AG04449 (cell line): ENCODE measurements at regions not wholly inside any gene's neighbourhood (a gene's known extent, or its start where the extent isn't known, plus 50 kb on each side); places are given as distances from the start of the nearest gene placed in this dataset.
A peak's percentile ranks its signal among the peaks of the same experiment; 100 is the strongest.

Source experiments
- CTCF ChIA-PET: fragments of 350-600 bp; formaldehyde crosslinking; extraction: SDS; loops from one replicate; lab custom pipeline; 2021; ENCODE audit warnings: antibody characterized with exemption; lab: Yijun Ruan, JAX
- POLR2A ChIA-PET: fragments of 400-600, 350-600 bp; formaldehyde crosslinking; extraction: SDS; loops from one replicate; lab custom pipeline; 2020; ENCODE audit warnings: antibody characterized with exemption, inconsistent platforms; lab: Yijun Ruan, JAX
- DNase-seq: peaks from one replicate; pipeline ENCODE4 v3.0.0-alpha.2; 2010; ENCODE audit warnings: low read depth, low spot score
- H3K4me3 ChIP-seq: 2 replicates; pipeline ENCODE4 v1.5.1; 2011; ENCODE audit warnings: low read depth, mild to moderate bottlenecking, control low read depth, low read length
- CTCF ChIP-seq: IDR thresholded peaks from one replicate; pipeline ENCODE4 v1.5.1; 2011; ENCODE audit warnings: mild to moderate bottlenecking, moderate library complexity, low read length, control low read depth, inconsistent platforms; ENCODE audit not compliant: insufficient read depth; ENCODE audit errors: missing control alignments

GRCh38 chr1:185573162-185573561 is 161.0 kb upstream of the HMCN1 start:
- TF ChIP-seq CTCF = no peak
- no peak for DNase-seq
- CTCF ChIA-PET = interaction anchor here (1.3 to 2.0 kb wide), 3 partner anchors 13 to 335 kb away, joined by 3 to 16 read pairs (median 5); no protein-coding TSS in a partner anchor
- POLR2A ChIA-PET = no interaction called here
- no peak overlapping the region for H3K4me3 ChIP-seq

- no peak overlapping the region for H3K4me3 ChIP-seq
- POLR2A ChIA-PET = no interaction called here
- CTCF ChIA-PET = no interaction called here
- no peak for TF ChIP-seq CTCF
- DNase-seq = no peak
Observed at GRCh38 chr1:185570962-185571361, 163.2 kb upstream of the HMCN1 start.

GRCh38 chr1:185568155-185569123 is 165.8 kb upstream of the HMCN1 start:
- no peak overlapping the region for H3K4me3 ChIP-seq
- TF ChIP-seq CTCF = no peak
- CTCF ChIA-PET = interaction anchor here (0.9 to 2.2 kb wide), 4 partner anchors 8 to 101 kb away, joined by 3 to 13 read pairs (median 8); no protein-coding TSS in a partner anchor
- POLR2A ChIA-PET = no interaction called here
- no peak for DNase-seq

GRCh38 chr1:185567440-185567839 is 166.8 kb upstream of the HMCN1 start:
- ChIA-PET CTCF (interaction anchor here (1.2 to 2.8 kb wide), 3 partner anchors 13 to 113 kb away, joined by 3 to 13 read pairs (median 8); no protein-coding TSS in a partner anchor), POLR2A (no interaction called here)
- no peak overlapping the region for H3K4me3 ChIP-seq
- DNase-seq = no peak
- TF ChIP-seq CTCF = no peak

GRCh38 chr1:185566995-185567394 is 167.2 kb upstream of the HMCN1 start:
- ChIA-PET POLR2A (no interaction called here), CTCF (interaction anchor here (1.2 to 2.8 kb wide), 3 partner anchors 14 to 113 kb away, joined by 3 to 13 read pairs (median 8); no protein-coding TSS in a partner anchor)
- DNase-seq = no peak
- no peak for TF ChIP-seq CTCF
- H3K4me3 ChIP-seq = no peak overlapping the region

GRCh38 chr1:185565302-185565701 is 168.9 kb upstream of the HMCN1 start:
- ChIA-PET CTCF (interaction anchor here (0.9 to 2.8 kb wide), 4 partner anchors 16 to 105 kb away, joined by 3 to 8 read pairs (median 6); no protein-coding TSS in a partner anchor), POLR2A (interaction anchor here (0.8 to 1.3 kb wide), 5 partner anchors 9 to 248 kb away, joined by 3 to 9 read pairs (median 4); partner anchors contain the start of gene IVNS1ABP)
- H3K4me3 ChIP-seq = no peak overlapping the region
- no peak for TF ChIP-seq CTCF
- DNase-seq = peak; percentile 95
